Pancreas (tissue), 10 donors: ENCODE measurements at regions not wholly inside any gene's neighbourhood (a gene's known extent, or its start where the extent isn't known, plus 50 kb on each side); places are given as distances from the start of the nearest gene placed in this dataset.

Source experiments
- ATAC-seq, 4 donors: fragments of 200-7000 bp; cut with Tn5 transposase; one replicate each; pipeline versions ENCODE4 v1.8.0 to v1.9.1; 2020; ENCODE audit warnings: mild to moderate bottlenecking in 4 of 4, moderate library complexity in 4 of 4
- DNase-seq, 6 donors: peaks; one replicate each; pipeline ENCODE4 v3.0.0-alpha.2; 2020
- FAIRE-seq: peaks from 2 replicates; lab custom pipeline; 2012; peaks lifted over from hg19 to GRCh38; lab: Jason Lieb, UNC
- H3K27ac ChIP-seq, 4 donors: fragments of 200-600 bp; sonication (generic); 1 replicate in 3 of 4; 2 replicates in 1 of 4; pipeline versions ENCODE4 v1.5.0 to v1.8.0; 2020
- H3K27me3 ChIP-seq, 4 donors: fragments of 200-600 bp; one replicate each; pipeline ENCODE4 v1.8.0; 2021
- H3K36me3 ChIP-seq, 3 donors: fragments of 200-600 bp; sonication (generic) in 1 of 3; one replicate each; pipeline versions ENCODE4 v1.5.0 to v1.8.0; 2020 to 2021
- H3K4me1 ChIP-seq, 3 donors: fragments of 200-600 bp; one replicate each; pipeline ENCODE4 v1.8.0; 2021
- H3K4me3 ChIP-seq, 4 donors: fragments of 200-600 bp; sonication (generic) in 2 of 4; one replicate each; pipeline versions ENCODE4 v1.5.0 to v1.8.0; 2020 to 2021
- H3K9me3 ChIP-seq, 4 donors: fragments of 200-600 bp; one replicate each; pipeline ENCODE4 v1.8.0; 2021
- WGBS, 2 donors: extraction: QIAGEN DNeasy Blood & Tissue Kit; methylation state at CpG; one replicate each; pipeline ENCODE4 v1.1.7; 2013; 5-methylcytosine and 5-hydroxymethylcytosine counted together
- intact Hi-C, 3 donors: fragments of 100-400 bp; cut with DNase I; formaldehyde crosslinking; loops; one replicate each; pipeline versions ENCODE4 v1.11.1 to v1.14.2; 2022
- TF ChIP-seq, protein P1 (sequence below), 4 donors: fragments of 200-600 bp; sonication (generic) in 3 of 4; IDR thresholded peaks; one replicate each; pipeline versions ENCODE4 v1.5.0 to v1.8.0; 2021; ENCODE audit warnings: antibody characterized with exemption in 4 of 4
- donor health status: healthy with polysubstance abuse.
- donor health status: DM: no; HTN: no; CAD: no; lungs with moderate emphysema.
- donor health status: DM: no; HTN: no; CAD: no.
- donor health status: control.
- donor health status: control.
- donor health status: Bipolar disorder and iron deficiency.
- donor health status: DM: yes; HTN: yes; CAD: no.
- donor health status: DM: no; HTN: no; CAD: no.
- donor health status: DM: no; HTN: no; CAD: no.
- donor health status: DM: yes; HTN: yes; CAD: no.

- Histone ChIP-seq H3K27me3 (no peaks in the 10 kb centered on the region), H3K36me3 (no peaks in the 10 kb centered on the region), H3K4me1 (no peaks in the 10 kb centered on the region), H3K9me3 (no peaks in the 10 kb centered on the region), H3K4me3 (no peak overlapping the region), H3K27ac (no peak overlapping the region)
- WGBS, 2 donors = 67 to 74% methylated on average over 6 of the region's 6 CpGs
- intact Hi-C loops = no loop called here
- FAIRE-seq (no peak), DNase-seq (no peak), ATAC-seq (no peak)
- TF ChIP-seq, protein P1, sequence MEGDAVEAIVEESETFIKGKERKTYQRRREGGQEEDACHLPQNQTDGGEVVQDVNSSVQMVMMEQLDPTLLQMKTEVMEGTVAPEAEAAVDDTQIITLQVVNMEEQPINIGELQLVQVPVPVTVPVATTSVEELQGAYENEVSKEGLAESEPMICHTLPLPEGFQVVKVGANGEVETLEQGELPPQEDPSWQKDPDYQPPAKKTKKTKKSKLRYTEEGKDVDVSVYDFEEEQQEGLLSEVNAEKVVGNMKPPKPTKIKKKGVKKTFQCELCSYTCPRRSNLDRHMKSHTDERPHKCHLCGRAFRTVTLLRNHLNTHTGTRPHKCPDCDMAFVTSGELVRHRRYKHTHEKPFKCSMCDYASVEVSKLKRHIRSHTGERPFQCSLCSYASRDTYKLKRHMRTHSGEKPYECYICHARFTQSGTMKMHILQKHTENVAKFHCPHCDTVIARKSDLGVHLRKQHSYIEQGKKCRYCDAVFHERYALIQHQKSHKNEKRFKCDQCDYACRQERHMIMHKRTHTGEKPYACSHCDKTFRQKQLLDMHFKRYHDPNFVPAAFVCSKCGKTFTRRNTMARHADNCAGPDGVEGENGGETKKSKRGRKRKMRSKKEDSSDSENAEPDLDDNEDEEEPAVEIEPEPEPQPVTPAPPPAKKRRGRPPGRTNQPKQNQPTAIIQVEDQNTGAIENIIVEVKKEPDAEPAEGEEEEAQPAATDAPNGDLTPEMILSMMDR (IDR thresholded peaks at IDR 0.05) = no peak
These were observed 130.9 kb upstream of the FBN2 start for GRCh38 chr5:128668921-128669320.

GRCh38 chr5:128669803-128670202 is 131.8 kb upstream of the FBN2 start:
- H3K4me3 ChIP-seq = no peak overlapping the region
- H3K27ac ChIP-seq = no peak overlapping the region
- no peak for DNase-seq
- 51 to 77% methylated on average over 2 of the region's 2 CpGs for WGBS, 2 donors
- TF ChIP-seq, protein P1 (IDR thresholded peaks at IDR 0.05) = no peak
- no peaks in the 10 kb centered on the region for H3K9me3 ChIP-seq
- no peaks in the 10 kb centered on the region for H3K36me3 ChIP-seq
- H3K27me3 ChIP-seq = no peaks in the 10 kb centered on the region
- intact Hi-C loops = loop anchor here in 1 of 3 donors (5.0 kb wide), 1 partner anchor 177 kb away; no protein-coding TSS in a partner anchor
- FAIRE-seq = no peak
- peak in 1 of 4 donors; percentile 20 for ATAC-seq
- H3K4me1 ChIP-seq = no peaks in the 10 kb centered on the region

GRCh38 chr5:128671943-128672342 is 133.9 kb upstream of the FBN2 start:
- H3K27me3 ChIP-seq = no peaks in the 10 kb centered on the region
- FAIRE-seq = no peak
- H3K27ac ChIP-seq = no peak overlapping the region
- H3K4me3 ChIP-seq = no peak overlapping the region
- no peaks in the 10 kb centered on the region for H3K4me1 ChIP-seq
- no peak for ATAC-seq
- H3K36me3 ChIP-seq = no peaks in the 10 kb centered on the region
- no peaks in the 10 kb centered on the region for H3K9me3 ChIP-seq
- intact Hi-C loops = loop anchor here in 1 of 3 donors (5.0 kb wide), 1 partner anchor 175 kb away; no protein-coding TSS in a partner anchor
- TF ChIP-seq, protein P1 (IDR thresholded peaks at IDR 0.05) = no peak
- no peak for DNase-seq
- 13 to 16% methylated on average over 2 of the region's 2 CpGs for WGBS, 2 donors

- no peak for FAIRE-seq
These were observed 135.0 kb upstream of the FBN2 start for GRCh38 chr5:128673000-128673399.

More at GRCh38 chr5:128673000-128673399, 135.0 kb upstream of the FBN2 start:
- ATAC-seq (peak in 1 of 4 donors; percentile 28), DNase-seq (no peak)
- H3K4me1 ChIP-seq = no peaks in the 10 kb centered on the region
- H3K4me3 ChIP-seq = no peak overlapping the region
- H3K27me3 ChIP-seq = no peaks in the 10 kb centered on the region
- WGBS, 2 donors = 32 to 33% methylated on average over 3 of the region's 3 CpGs
- intact Hi-C loops = loop anchor here in 1 of 3 donors (5.0 kb wide), 1 partner anchor 174 kb away; no protein-coding TSS in a partner anchor
- H3K36me3 ChIP-seq = no peaks in the 10 kb centered on the region
- H3K27ac ChIP-seq = peak overlapping the region in 1 of 4 donors; percentile 30
- no peaks in the 10 kb centered on the region for H3K9me3 ChIP-seq
- TF ChIP-seq, protein P1 (IDR thresholded peaks at IDR 0.05) = no peak
